Peyer's patch (tissue), 4 donors: ENCODE measurements at regions not wholly inside any gene's neighbourhood (a gene's known extent, or its start where the extent isn't known, plus 50 kb on each side); places are given as distances from the start of the nearest gene placed in this dataset.

Experiments used
- DNase-seq, 3 donors: peaks; one replicate each; pipeline ENCODE4 v3.0.0-alpha.2; 2017 to 2019
- H3K27ac ChIP-seq, 4 donors: fragments of 200-600 bp; sonication (generic); one replicate each; pipeline ENCODE4 v1.5.1; 2016 to 2019
- H3K27me3 ChIP-seq, 2 donors: fragments of 200-600 bp; sonication (generic); one replicate each; pipeline ENCODE4 v1.5.1; 2019
- H3K36me3 ChIP-seq, 3 donors: fragments of 200-600 bp; sonication (generic); one replicate each; pipeline ENCODE4 v1.5.1; 2016 to 2019
- H3K4me1 ChIP-seq, 4 donors: fragments of 200-600 bp; sonication (generic); one replicate each; pipeline ENCODE4 v1.5.1; 2016 to 2019
- H3K4me3 ChIP-seq, 4 donors: fragments of 200-600 bp; sonication (generic); 1 replicate in 3 of 4; 2 replicates in 1 of 4; pipeline ENCODE4 v1.5.1; 2016 to 2019; ENCODE audit warnings: mild to moderate bottlenecking in 1 of 4
- H3K9me3 ChIP-seq, 4 donors: fragments of 200-600 bp; sonication (generic); one replicate each; pipeline ENCODE4 v1.5.1; 2016 to 2019; ENCODE audit warnings: mild to moderate bottlenecking in 1 of 4
- POLR2A ChIP-seq, 2 donors: fragments of 450-650 bp; IDR thresholded peaks; one replicate each; pipeline ENCODE4 v1.5.1; 2017; ENCODE audit warnings: antibody characterized with exemption in 2 of 2, mild to moderate bottlenecking in 2 of 2, moderate library complexity in 2 of 2
- TF ChIP-seq, protein P1 (sequence below), 6 experiments: fragments of 450-650 bp in 4 of 6; fragments of 200-600 bp in 2 of 6; sonication (generic) in 1 of 6; IDR thresholded peaks; one replicate each; pipeline ENCODE4 v1.5.1; 2017 to 2019; ENCODE audit warnings: antibody characterized with exemption in 6 of 6, mild to moderate bottlenecking in 3 of 6, moderate library complexity in 1 of 6

DNA sequence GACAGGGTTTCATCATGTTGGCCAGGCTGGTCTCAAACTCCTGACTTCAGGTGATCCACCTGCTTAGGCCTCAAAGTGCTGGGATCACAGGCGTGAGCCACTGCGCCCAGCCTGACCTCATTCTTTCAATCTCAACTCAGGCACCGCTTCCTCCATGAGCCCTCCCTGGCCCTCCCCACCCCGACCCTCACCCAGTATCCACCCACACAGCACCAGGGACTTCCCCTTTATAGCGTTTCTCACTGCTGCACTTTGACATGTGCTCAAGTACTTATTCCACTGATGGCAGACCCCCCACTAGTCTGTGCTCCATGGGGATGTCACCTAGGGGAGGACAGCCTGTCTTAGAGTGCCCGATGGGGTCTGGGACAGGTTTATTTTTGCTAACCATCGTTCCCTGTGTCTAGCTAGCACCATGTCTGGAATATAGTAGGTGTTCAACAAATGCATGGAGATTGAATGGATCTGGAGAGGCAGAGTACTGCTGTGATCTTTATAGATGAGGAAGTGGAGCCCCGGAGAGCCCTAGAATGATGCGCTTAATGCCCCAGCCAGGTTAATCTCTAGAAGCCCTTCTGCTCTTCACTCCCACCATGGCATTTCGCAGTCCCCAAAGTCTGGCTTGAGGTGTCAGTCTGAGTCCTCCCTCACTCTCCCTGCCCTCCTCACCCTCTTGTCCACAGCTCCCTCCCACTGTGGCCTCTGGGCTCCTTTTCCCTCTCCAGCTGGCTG is 258.8 kb downstream of the RPS24 start:
- Histone ChIP-seq H3K4me1 (no peaks in the 10 kb centered on the region), H3K27ac (no peak overlapping the region), H3K4me3 (no peak overlapping the region), H3K9me3 (no peaks in the 10 kb centered on the region), H3K36me3 (no peaks in the 10 kb centered on the region), H3K27me3 (no peaks in the 10 kb centered on the region)
- TF ChIP-seq, protein P1, sequence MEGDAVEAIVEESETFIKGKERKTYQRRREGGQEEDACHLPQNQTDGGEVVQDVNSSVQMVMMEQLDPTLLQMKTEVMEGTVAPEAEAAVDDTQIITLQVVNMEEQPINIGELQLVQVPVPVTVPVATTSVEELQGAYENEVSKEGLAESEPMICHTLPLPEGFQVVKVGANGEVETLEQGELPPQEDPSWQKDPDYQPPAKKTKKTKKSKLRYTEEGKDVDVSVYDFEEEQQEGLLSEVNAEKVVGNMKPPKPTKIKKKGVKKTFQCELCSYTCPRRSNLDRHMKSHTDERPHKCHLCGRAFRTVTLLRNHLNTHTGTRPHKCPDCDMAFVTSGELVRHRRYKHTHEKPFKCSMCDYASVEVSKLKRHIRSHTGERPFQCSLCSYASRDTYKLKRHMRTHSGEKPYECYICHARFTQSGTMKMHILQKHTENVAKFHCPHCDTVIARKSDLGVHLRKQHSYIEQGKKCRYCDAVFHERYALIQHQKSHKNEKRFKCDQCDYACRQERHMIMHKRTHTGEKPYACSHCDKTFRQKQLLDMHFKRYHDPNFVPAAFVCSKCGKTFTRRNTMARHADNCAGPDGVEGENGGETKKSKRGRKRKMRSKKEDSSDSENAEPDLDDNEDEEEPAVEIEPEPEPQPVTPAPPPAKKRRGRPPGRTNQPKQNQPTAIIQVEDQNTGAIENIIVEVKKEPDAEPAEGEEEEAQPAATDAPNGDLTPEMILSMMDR (IDR thresholded peaks at IDR 0.05), result no peak
- TF ChIP-seq POLR2A (IDR thresholded peaks at IDR 0.05), result no peak
- DNase-seq, result no peak

DNA sequence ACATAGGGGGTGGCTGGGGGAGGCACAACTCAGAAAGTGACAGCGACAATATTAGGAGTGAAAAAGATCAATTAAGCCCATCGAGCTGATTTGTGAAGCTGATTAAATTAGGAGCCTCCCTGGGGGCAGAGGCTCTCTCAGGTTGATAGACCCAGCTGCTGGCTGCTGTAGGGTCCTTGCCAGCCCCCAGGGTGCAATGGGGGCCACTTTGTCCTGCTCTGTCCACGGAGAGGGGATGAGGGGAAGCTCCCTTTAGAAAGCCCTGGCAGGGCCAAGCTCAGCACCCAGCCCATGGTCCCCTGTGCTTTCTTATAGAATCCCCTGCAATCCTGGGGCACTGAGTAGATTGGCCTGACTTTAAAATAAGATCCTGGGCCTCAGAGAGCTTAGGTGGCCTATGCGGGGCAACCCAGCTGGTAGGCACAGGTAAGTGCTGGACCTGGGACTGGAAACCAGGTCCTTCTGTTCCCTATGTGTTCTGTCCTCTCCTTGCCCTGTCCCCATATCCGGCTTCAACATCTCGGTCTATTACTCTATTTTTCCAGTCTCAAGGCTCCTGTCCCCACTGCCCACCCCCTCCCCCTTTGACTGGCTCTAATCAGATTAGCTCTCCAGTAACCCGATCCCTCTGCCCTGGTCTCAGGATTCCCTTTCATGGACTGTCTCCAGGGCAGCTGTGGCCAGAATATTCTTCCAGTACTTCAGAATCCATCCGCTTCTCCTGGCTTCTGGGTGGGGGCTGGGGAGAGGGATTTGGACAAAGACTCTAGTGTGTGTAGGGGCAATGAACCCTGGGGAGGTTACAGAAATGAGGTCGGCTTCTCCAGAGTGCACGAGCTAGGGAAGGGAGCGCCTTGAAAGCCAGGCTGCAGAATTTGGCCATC is 259.6 kb downstream of the RPS24 start:
- H3K4me1 ChIP-seq, result no peaks in the 10 kb centered on the region
- H3K27me3 ChIP-seq, result no peaks in the 10 kb centered on the region
- no peak for DNase-seq
- H3K4me3 ChIP-seq, result no peak overlapping the region
- TF ChIP-seq, protein P1 (IDR thresholded peaks at IDR 0.05), result no peak
- no peak for TF ChIP-seq POLR2A (IDR thresholded peaks at IDR 0.05)
- no peaks in the 10 kb centered on the region for H3K9me3 ChIP-seq
- H3K27ac ChIP-seq, result no peak overlapping the region
- no peaks in the 10 kb centered on the region for H3K36me3 ChIP-seq

DNA sequence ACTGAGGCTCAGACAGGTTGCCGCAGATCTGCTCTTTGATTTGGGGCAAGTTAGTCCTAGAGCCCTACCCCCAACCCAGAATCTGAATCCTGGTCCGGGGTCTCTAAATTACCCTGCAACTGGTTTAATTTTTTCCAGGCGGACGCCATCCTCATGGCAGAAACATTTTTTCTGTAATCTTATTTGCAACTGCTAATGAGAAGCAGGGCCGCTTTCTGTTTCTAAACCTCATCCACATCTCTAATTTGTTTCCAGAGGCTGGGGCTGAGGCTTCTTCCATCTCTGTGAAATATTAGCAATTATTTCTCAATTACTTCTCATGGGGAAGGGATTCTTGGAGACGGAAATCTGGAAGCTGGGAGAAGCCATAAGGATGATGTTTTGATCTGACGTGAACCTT is 261.6 kb downstream of the RPS24 start:
- Histone ChIP-seq H3K9me3 (no peaks in the 10 kb centered on the region), H3K27me3 (no peaks in the 10 kb centered on the region), H3K36me3 (no peaks in the 10 kb centered on the region), H3K27ac (peak overlapping the region in 1 of 4 donors; percentile 31), H3K4me3 (no peak overlapping the region), H3K4me1 (no peaks in the 10 kb centered on the region)
- TF ChIP-seq, protein P1 (IDR thresholded peaks at IDR 0.05), result no peak
- TF ChIP-seq POLR2A (IDR thresholded peaks at IDR 0.05), result no peak
- no peak for DNase-seq

- H3K4me3 ChIP-seq, result no peak overlapping the region
- DNase-seq, result no peak
- peaks cover 0 to under 1% (median 0%) of the 10 kb centered on the region in 4 donors for H3K4me1 ChIP-seq
Observed at GRCh38 chr10:78296785-78297184, 263.1 kb downstream of the RPS24 start.

GRCh38 chr10:78297997-78298396 is 264.3 kb downstream of the RPS24 start:
- H3K4me1 ChIP-seq, result peaks cover 0 to 11% (median 2%) of the 10 kb centered on the region in 4 donors
- no peaks in the 10 kb centered on the region for H3K36me3 ChIP-seq
- H3K4me3 ChIP-seq, result no peak overlapping the region
- no peaks in the 10 kb centered on the region for H3K27me3 ChIP-seq
- TF ChIP-seq, protein P1 (IDR thresholded peaks at IDR 0.05), result no peak
- no peak for TF ChIP-seq POLR2A (IDR thresholded peaks at IDR 0.05)
- peak overlapping the region in 1 of 4 donors; percentile 26 for H3K27ac ChIP-seq
- no peaks in the 10 kb centered on the region for H3K9me3 ChIP-seq
- DNase-seq, result no peak

More at GRCh38 chr10:78296785-78297184, 263.1 kb downstream of the RPS24 start:
- no peak overlapping the region for H3K27ac ChIP-seq
- TF ChIP-seq POLR2A (IDR thresholded peaks at IDR 0.05), result no peak
- TF ChIP-seq, protein P1 (IDR thresholded peaks at IDR 0.05), result no peak
- H3K9me3 ChIP-seq, result no peaks in the 10 kb centered on the region
- H3K36me3 ChIP-seq, result no peaks in the 10 kb centered on the region
- H3K27me3 ChIP-seq, result no peaks in the 10 kb centered on the region
